Stomach (tissue), 4 donors: ENCODE measurements at regions not wholly inside any gene's neighbourhood (a gene's known extent, or its start where the extent isn't known, plus 50 kb on each side); places are given as distances from the start of the nearest gene placed in this dataset.

Source experiments
- CTCF ChIP-seq, 7 experiments: fragments of 450-650 bp in 4 of 7; fragments of 200-600 bp in 3 of 7; sonication (generic) in 3 of 7; IDR thresholded peaks; one replicate each; pipeline ENCODE4 v1.5.1; 2016 to 2019; ENCODE audit warnings: antibody characterized with exemption in 7 of 7, control low read depth in 2 of 7, mild to moderate bottlenecking in 1 of 7
- EP300 ChIP-seq: sonication (generic); formaldehyde crosslinking; IDR thresholded peaks from one replicate; pipeline ENCODE4 v1.6.1; 2017; ENCODE audit warnings: antibody characterized with exemption
- POLR2A ChIP-seq, 4 donors: fragments of 450-650 bp; IDR thresholded peaks; one replicate each; pipeline ENCODE4 v1.6.1; 2016; ENCODE audit warnings: antibody characterized with exemption in 4 of 4, control low read depth in 2 of 4, mild to moderate bottlenecking in 1 of 4, moderate library complexity in 1 of 4
- POLR2AphosphoS5 ChIP-seq, 3 donors: sonication (generic); formaldehyde crosslinking; IDR thresholded peaks; one replicate each; pipeline ENCODE4 v1.6.1; 2016; ENCODE audit warnings: antibody characterized with exemption in 3 of 3

- TF ChIP-seq POLR2AphosphoS5 (IDR thresholded peaks at IDR 0.05), result no peak
- no peak for TF ChIP-seq CTCF (IDR thresholded peaks at IDR 0.05)
- no peak for TF ChIP-seq POLR2A (IDR thresholded peaks at IDR 0.05)
- TF ChIP-seq EP300, result no peak
Observed at GRCh38 chr6:9593554-9593953, 821.3 kb downstream of the TFAP2A start.
